GM23338 (cell line): ENCODE measurements at regions not wholly inside any gene's neighbourhood (a gene's known extent, or its start where the extent isn't known, plus 50 kb on each side); places are given as distances from the start of the nearest gene placed in this dataset.

Experiments used
- ATAC-seq: fragments of 200-7000 bp; cut with Tn5 transposase; 3 replicates; pipeline ENCODE4 v1.9.1; 2020
- DNase-seq: peaks from one replicate; pipeline ENCODE4 v3.0.0-alpha.2; 2015; ENCODE audit warnings: low spot score
- H2AFZ ChIP-seq: fragments of 200-600 bp; sonication (generic); 2 replicates; pipeline ENCODE4 v1.8.0; 2016; ENCODE audit warnings: antibody characterized with exemption, mild to moderate bottlenecking, moderate library complexity
- H3F3A ChIP-seq: fragments of 200-600 bp; sonication (generic); replicated peaks from 2 replicates; pipeline ENCODE4 v1.8.0; 2017; ENCODE audit warnings: antibody characterized with exemption, mixed run types, low read depth
- H3K27ac ChIP-seq: fragments of 200-600 bp; sonication (generic); 2 replicates; pipeline ENCODE4 v1.6.1; 2016; ENCODE audit warnings: low read depth
- H3K27me3 ChIP-seq: fragments of 200-600 bp; sonication (generic); 2 replicates; pipeline ENCODE4 v1.8.0; 2016; ENCODE audit warnings: mild to moderate bottlenecking, mixed run types, moderate library complexity; ENCODE audit not compliant: insufficient read depth
- H3K36me3 ChIP-seq: fragments of 200-600 bp; sonication (generic); 2 replicates; pipeline ENCODE4 v1.8.0; 2016; ENCODE audit warnings: mild to moderate bottlenecking; ENCODE audit not compliant: insufficient read depth
- H3K4me1 ChIP-seq: fragments of 200-600 bp; sonication (generic); 2 replicates; pipeline ENCODE4 v1.8.0; 2016; ENCODE audit warnings: mild to moderate bottlenecking, moderate library complexity; ENCODE audit not compliant: insufficient read depth
- H3K4me2 ChIP-seq: fragments of 200-600 bp; sonication (generic); 2 replicates; pipeline ENCODE4 v1.7.1; 2017; ENCODE audit warnings: mixed run types
- H3K4me3 ChIP-seq: fragments of 200-600 bp; sonication (generic); 2 replicates; pipeline ENCODE4 v1.6.1; 2016; ENCODE audit warnings: mixed run types
- H3K79me2 ChIP-seq: fragments of 200-600 bp; sonication (generic); replicated peaks from 2 replicates; pipeline ENCODE4 v1.8.0; 2017; ENCODE audit warnings: mild to moderate bottlenecking; ENCODE audit not compliant: insufficient read depth
- H3K9me2 ChIP-seq: fragments of 200-600 bp; sonication (generic); 2 replicates; pipeline ENCODE4 v1.8.0; 2017; ENCODE audit not compliant: insufficient read depth
- H4K20me1 ChIP-seq: fragments of 200-600 bp; sonication (generic); replicated peaks from 2 replicates; pipeline ENCODE4 v1.8.0; 2017; ENCODE audit warnings: mild to moderate bottlenecking; ENCODE audit not compliant: insufficient read depth
- H3K27ac Mint-ChIP-seq: 2 replicates; pipeline ENCODE4 v1.8.0; 2020; ENCODE audit warnings: inconsistent platforms, mild to moderate bottlenecking, moderate library complexity, mixed read lengths
- H3K27me3 Mint-ChIP-seq: 3 replicates; pipeline ENCODE4 v1.8.0; 2022; ENCODE audit warnings: low read depth, mild to moderate bottlenecking, moderate library complexity, mixed read lengths, inconsistent platforms; ENCODE audit not compliant: insufficient read depth, poor library complexity
- H3K36me3 Mint-ChIP-seq: 3 replicates; pipeline ENCODE4 v1.8.0; 2021; ENCODE audit warnings: low read depth, mild to moderate bottlenecking, inconsistent platforms, moderate library complexity, mixed read lengths
- H3K4me1 Mint-ChIP-seq: 3 replicates; pipeline ENCODE4 v1.8.0; 2020; ENCODE audit warnings: mild to moderate bottlenecking, inconsistent platforms, mixed read lengths
- H3K4me3 Mint-ChIP-seq: 3 replicates; pipeline ENCODE4 v1.8.0; 2021; ENCODE audit warnings: moderate library complexity, mild to moderate bottlenecking, inconsistent platforms, mixed read lengths
- H3K9me3 Mint-ChIP-seq: 3 replicates; pipeline ENCODE4 v1.8.0; 2020; ENCODE audit warnings: moderate library complexity, mild to moderate bottlenecking, inconsistent platforms, mixed read lengths
- CREB1 ChIP-seq: fragments of 250-450 bp; sonication (Bioruptor Pico); IDR thresholded peaks from 2 replicates; pipeline ENCODE4 v1.5.0; 2020; ENCODE audit warnings: low read depth, mild to moderate bottlenecking, moderate library complexity
- EZH2phosphoT487 ChIP-seq: fragments of 200-600 bp; sonication (generic); IDR thresholded peaks from one replicate; pipeline ENCODE4 v1.8.1; 2018; ENCODE audit warnings: antibody characterized with exemption; ENCODE audit not compliant: unreplicated experiment
- NANOG ChIP-seq: IDR thresholded peaks from 2 replicates; pipeline ENCODE4 v1.6.1; 2016; ENCODE audit warnings: antibody characterized with exemption, borderline replicate concordance
- STAT1 ChIP-seq: IDR thresholded peaks from one replicate; pipeline ENCODE4 v1.6.1; 2016; ENCODE audit warnings: antibody characterized with exemption; ENCODE audit not compliant: unreplicated experiment
- ZNF114 ChIP-seq: fragments of 250-450 bp; sonication (Bioruptor Pico); IDR thresholded peaks from 2 replicates; pipeline ENCODE4 v1.5.0; 2020; ENCODE audit warnings: mild to moderate bottlenecking, moderate library complexity
- ZNF331 ChIP-seq: fragments of 250-450 bp; sonication (Bioruptor Pico); IDR thresholded peaks from 2 replicates; pipeline ENCODE4 v1.5.0; 2020; ENCODE audit warnings: low read depth, mild to moderate bottlenecking, moderate library complexity
- TF ChIP-seq, protein P1 (sequence below): fragments of 250-450 bp; sonication (Bioruptor Pico); IDR thresholded peaks from 2 replicates; pipeline ENCODE4 v1.5.0; 2020; ENCODE audit warnings: mild to moderate bottlenecking, moderate library complexity
- TF ChIP-seq, protein P2 (sequence below): IDR thresholded peaks from 2 replicates; pipeline ENCODE4 v1.6.1; 2016; ENCODE audit warnings: antibody characterized with exemption
- TF ChIP-seq, protein P3 (sequence below): IDR thresholded peaks from one replicate; pipeline ENCODE4 v1.6.1; 2018; ENCODE audit warnings: antibody characterized with exemption; ENCODE audit not compliant: unreplicated experiment

DNA sequence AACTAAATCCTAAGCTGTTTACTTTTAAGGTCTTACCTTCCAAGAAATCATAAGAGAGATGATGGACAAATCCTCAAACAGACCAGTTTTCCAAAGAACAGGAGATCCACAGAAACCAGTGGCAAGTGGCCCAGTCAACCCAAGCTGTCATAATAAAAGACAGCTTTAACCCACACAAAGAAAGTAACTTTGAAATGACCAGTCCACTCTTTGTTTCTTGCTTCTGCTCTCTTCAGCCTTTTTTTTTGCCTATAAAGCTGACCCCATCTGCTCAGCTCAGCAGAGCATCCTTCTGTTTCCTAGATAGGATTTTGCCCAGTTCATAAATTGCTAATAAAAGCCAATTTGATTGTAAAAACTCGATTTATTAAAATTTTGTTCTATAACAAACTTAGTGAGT is 299.4 kb downstream of the OXSM start (continued):
- TF ChIP-seq, protein P1, sequence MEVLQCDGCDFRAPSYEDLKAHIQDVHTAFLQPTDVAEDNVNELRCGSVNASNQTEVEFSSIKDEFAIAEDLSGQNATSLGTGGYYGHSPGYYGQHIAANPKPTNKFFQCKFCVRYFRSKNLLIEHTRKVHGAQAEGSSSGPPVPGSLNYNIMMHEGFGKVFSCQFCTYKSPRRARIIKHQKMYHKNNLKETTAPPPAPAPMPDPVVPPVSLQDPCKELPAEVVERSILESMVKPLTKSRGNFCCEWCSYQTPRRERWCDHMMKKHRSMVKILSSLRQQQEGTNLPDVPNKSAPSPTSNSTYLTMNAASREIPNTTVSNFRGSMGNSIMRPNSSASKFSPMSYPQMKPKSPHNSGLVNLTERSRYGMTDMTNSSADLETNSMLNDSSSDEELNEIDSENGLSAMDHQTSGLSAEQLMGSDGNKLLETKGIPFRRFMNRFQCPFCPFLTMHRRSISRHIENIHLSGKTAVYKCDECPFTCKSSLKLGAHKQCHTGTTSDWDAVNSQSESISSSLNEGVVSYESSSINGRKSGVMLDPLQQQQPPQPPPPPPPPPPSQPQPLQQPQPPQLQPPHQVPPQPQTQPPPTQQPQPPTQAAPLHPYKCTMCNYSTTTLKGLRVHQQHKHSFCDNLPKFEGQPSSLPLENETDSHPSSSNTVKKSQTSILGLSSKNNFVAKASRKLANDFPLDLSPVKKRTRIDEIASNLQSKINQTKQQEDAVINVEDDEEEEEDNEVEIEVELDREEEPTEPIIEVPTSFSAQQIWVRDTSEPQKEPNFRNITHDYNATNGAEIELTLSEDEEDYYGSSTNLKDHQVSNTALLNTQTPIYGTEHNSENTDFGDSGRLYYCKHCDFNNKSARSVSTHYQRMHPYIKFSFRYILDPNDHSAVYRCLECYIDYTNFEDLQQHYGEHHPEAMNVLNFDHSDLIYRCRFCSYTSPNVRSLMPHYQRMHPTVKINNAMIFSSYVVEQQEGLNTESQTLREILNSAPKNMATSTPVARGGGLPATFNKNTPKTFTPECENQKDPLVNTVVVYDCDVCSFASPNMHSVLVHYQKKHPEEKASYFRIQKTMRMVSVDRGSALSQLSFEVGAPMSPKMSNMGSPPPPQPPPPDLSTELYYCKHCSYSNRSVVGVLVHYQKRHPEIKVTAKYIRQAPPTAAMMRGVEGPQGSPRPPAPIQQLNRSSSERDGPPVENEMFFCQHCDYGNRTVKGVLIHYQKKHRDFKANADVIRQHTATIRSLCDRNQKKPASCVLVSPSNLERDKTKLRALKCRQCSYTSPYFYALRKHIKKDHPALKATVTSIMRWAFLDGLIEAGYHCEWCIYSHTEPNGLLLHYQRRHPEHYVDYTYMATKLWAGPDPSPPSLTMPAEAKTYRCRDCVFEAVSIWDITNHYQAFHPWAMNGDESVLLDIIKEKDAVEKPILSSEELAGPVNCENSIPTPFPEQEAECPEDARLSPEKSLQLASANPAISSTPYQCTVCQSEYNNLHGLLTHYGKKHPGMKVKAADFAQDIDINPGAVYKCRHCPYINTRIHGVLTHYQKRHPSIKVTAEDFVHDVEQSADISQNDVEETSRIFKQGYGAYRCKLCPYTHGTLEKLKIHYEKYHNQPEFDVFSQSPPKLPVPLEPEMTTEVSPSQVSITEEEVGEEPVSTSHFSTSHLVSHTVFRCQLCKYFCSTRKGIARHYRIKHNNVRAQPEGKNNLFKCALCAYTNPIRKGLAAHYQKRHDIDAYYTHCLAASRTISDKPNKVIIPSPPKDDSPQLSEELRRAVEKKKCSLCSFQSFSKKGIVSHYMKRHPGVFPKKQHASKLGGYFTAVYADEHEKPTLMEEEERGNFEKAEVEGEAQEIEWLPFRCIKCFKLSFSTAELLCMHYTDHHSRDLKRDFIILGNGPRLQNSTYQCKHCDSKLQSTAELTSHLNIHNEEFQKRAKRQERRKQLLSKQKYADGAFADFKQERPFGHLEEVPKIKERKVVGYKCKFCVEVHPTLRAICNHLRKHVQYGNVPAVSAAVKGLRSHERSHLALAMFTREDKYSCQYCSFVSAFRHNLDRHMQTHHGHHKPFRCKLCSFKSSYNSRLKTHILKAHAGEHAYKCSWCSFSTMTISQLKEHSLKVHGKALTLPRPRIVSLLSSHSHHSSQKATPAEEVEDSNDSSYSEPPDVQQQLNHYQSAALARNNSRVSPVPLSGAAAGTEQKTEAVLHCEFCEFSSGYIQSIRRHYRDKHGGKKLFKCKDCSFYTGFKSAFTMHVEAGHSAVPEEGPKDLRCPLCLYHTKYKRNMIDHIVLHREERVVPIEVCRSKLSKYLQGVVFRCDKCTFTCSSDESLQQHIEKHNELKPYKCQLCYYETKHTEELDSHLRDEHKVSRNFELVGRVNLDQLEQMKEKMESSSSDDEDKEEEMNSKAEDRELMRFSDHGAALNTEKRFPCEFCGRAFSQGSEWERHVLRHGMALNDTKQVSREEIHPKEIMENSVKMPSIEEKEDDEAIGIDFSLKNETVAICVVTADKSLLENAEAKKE, result no peak
- TF ChIP-seq CREB1 (CRISPR knock-in tag), result no peak

DNA sequence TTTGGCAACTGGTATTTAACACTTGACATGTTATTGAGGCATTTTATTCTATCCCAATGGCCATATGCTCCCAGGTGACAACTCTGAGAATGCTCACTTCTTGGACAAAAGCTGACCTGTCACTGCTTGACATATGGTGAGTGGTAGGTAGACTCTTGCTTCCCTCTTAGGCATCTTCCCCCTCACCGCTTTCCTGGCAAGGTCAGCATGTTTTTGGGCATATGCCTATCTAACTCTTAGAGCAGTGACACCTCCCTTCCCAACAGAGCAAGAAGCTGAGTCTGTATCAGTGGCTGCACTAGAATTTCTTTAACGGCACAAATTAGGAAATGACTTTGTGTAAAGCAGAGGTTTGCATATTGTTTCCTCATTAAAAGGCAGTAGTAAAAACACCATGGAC is 300.7 kb downstream of the OXSM start:
- H4K20me1 ChIP-seq, result no peaks in the 10 kb centered on the region
- Mint-ChIP-seq H3K27me3 (peaks cover under 1% of the 10 kb centered on the region), H3K4me1 (no peaks in the 10 kb centered on the region), H3K36me3 (peaks cover 32% of the 10 kb centered on the region), H3K4me3 (no peak overlapping the region), H3K27ac (no peak overlapping the region), H3K9me3 (peaks cover 70% of the 10 kb centered on the region)
- H3K27me3 ChIP-seq, result no peaks in the 10 kb centered on the region
- no peak overlapping the region for H3K27ac ChIP-seq
- no peak overlapping the region for H3K4me2 ChIP-seq
- peaks cover 7% of the 10 kb centered on the region; the same call in 1 of the 2 replicates for H3K36me3 ChIP-seq
- H3F3A ChIP-seq, result no peaks in the 10 kb centered on the region
- H3K4me1 ChIP-seq, result no peaks in the 10 kb centered on the region
- H3K4me3 ChIP-seq, result no peak overlapping the region
- TF ChIP-seq, protein P2, sequence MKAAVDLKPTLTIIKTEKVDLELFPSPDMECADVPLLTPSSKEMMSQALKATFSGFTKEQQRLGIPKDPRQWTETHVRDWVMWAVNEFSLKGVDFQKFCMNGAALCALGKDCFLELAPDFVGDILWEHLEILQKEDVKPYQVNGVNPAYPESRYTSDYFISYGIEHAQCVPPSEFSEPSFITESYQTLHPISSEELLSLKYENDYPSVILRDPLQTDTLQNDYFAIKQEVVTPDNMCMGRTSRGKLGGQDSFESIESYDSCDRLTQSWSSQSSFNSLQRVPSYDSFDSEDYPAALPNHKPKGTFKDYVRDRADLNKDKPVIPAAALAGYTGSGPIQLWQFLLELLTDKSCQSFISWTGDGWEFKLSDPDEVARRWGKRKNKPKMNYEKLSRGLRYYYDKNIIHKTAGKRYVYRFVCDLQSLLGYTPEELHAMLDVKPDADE, result no peak
- TF ChIP-seq ZNF331 (CRISPR knock-in tag) (no peak), ZNF114 (no peak), STAT1 (no peak), NANOG (no peak), EZH2phosphoT487 (no peak), CREB1 (CRISPR knock-in tag) (no peak)
- TF ChIP-seq, protein P3, sequence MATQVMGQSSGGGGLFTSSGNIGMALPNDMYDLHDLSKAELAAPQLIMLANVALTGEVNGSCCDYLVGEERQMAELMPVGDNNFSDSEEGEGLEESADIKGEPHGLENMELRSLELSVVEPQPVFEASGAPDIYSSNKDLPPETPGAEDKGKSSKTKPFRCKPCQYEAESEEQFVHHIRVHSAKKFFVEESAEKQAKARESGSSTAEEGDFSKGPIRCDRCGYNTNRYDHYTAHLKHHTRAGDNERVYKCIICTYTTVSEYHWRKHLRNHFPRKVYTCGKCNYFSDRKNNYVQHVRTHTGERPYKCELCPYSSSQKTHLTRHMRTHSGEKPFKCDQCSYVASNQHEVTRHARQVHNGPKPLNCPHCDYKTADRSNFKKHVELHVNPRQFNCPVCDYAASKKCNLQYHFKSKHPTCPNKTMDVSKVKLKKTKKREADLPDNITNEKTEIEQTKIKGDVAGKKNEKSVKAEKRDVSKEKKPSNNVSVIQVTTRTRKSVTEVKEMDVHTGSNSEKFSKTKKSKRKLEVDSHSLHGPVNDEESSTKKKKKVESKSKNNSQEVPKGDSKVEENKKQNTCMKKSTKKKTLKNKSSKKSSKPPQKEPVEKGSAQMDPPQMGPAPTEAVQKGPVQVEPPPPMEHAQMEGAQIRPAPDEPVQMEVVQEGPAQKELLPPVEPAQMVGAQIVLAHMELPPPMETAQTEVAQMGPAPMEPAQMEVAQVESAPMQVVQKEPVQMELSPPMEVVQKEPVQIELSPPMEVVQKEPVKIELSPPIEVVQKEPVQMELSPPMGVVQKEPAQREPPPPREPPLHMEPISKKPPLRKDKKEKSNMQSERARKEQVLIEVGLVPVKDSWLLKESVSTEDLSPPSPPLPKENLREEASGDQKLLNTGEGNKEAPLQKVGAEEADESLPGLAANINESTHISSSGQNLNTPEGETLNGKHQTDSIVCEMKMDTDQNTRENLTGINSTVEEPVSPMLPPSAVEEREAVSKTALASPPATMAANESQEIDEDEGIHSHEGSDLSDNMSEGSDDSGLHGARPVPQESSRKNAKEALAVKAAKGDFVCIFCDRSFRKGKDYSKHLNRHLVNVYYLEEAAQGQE, result no peak
- H3K79me2 ChIP-seq, result no peaks in the 10 kb centered on the region
- ATAC-seq (no peak), DNase-seq (no peak)
- H2AFZ ChIP-seq, result no peak overlapping the region
- peaks cover 3% of the 10 kb centered on the region; the same call in 1 of the 2 replicates for H3K9me2 ChIP-seq
